HUES6 (cell line): ENCODE measurements at regions not wholly inside any gene's neighbourhood (a gene's known extent, or its start where the extent isn't known, plus 50 kb on each side); places are given as distances from the start of the nearest gene placed in this dataset.

ENCODE experiments used
- H3K27ac ChIP-seq: 2 replicates; pipeline ENCODE4 v1.7.0; 2013; ENCODE audit warnings: low read depth, mild to moderate bottlenecking, low read length, inconsistent platforms
- H3K27me3 ChIP-seq: 2 replicates; pipeline ENCODE4 v1.6.1; 2013; ENCODE audit warnings: low read length; ENCODE audit not compliant: control insufficient read depth, insufficient read depth
- H3K36me3 ChIP-seq: 2 replicates; pipeline ENCODE4 v1.6.1; 2013; ENCODE audit warnings: low read length; ENCODE audit not compliant: control insufficient read depth, insufficient read depth
- H3K4me1 ChIP-seq: 2 replicates; pipeline ENCODE4 v1.6.1; 2013; ENCODE audit warnings: low read length; ENCODE audit not compliant: control insufficient read depth, insufficient read depth
- H3K4me3 ChIP-seq: 2 replicates; pipeline ENCODE4 v1.5.1; 2013; ENCODE audit warnings: low read depth, low read length
- H3K9ac ChIP-seq: one replicate; pipeline ENCODE4 v1.6.1; 2013; ENCODE audit warnings: mild to moderate bottlenecking, low read length
- H3K9me3 ChIP-seq: 2 replicates; pipeline ENCODE4 v1.6.1; 2013; ENCODE audit warnings: low read depth, low read length; ENCODE audit not compliant: control insufficient read depth, insufficient read depth

- no peak overlapping the region for H3K9ac ChIP-seq
- H3K9me3 ChIP-seq = no peaks in the 10 kb centered on the region
- H3K4me3 ChIP-seq = no peak overlapping the region
- H3K36me3 ChIP-seq = no peaks in the 10 kb centered on the region
- H3K4me1 ChIP-seq = peaks cover 3% of the 10 kb centered on the region; the same call in 1 of the 2 replicates
- no peaks in the 10 kb centered on the region for H3K27me3 ChIP-seq
- H3K27ac ChIP-seq = no peak overlapping the region
Measured at GRCh38 chr2:118667964-118668363, 179.5 kb downstream of the EN1 start.

GRCh38 chr2:118667348-118667747, 180.1 kb downstream of the EN1 start:
- H3K4me3 ChIP-seq = no peak overlapping the region
- H3K27ac ChIP-seq = no peak overlapping the region
- no peak overlapping the region for H3K9ac ChIP-seq
- H3K36me3 ChIP-seq = no peaks in the 10 kb centered on the region
- peaks cover 3% of the 10 kb centered on the region; the same call in 1 of the 2 replicates for H3K4me1 ChIP-seq
- no peaks in the 10 kb centered on the region for H3K9me3 ChIP-seq
- no peaks in the 10 kb centered on the region for H3K27me3 ChIP-seq

- Histone ChIP-seq H3K9me3 (no peaks in the 10 kb centered on the region), H3K4me1 (peaks cover 3% of the 10 kb centered on the region; the same call in 1 of the 2 replicates), H3K27me3 (no peaks in the 10 kb centered on the region), H3K36me3 (no peaks in the 10 kb centered on the region), H3K9ac (no peak overlapping the region), H3K27ac (no peak overlapping the region), H3K4me3 (no peak overlapping the region)
Measured at GRCh38 chr2:118665784-118666529, 181.5 kb downstream of the EN1 start.

GRCh38 chr2:118661179-118661578, 186.3 kb downstream of the EN1 start:
- H3K4me1 ChIP-seq = no peaks in the 10 kb centered on the region
- no peak overlapping the region for H3K27ac ChIP-seq
- no peaks in the 10 kb centered on the region for H3K36me3 ChIP-seq

GRCh38 chr2:118658596-118659198, 188.8 kb downstream of the EN1 start:
- Histone ChIP-seq H3K9ac (no peak overlapping the region), H3K27me3 (no peaks in the 10 kb centered on the region), H3K9me3 (no peaks in the 10 kb centered on the region), H3K36me3 (no peaks in the 10 kb centered on the region), H3K4me3 (no peak overlapping the region), H3K27ac (no peak overlapping the region), H3K4me1 (no peaks in the 10 kb centered on the region)

More at GRCh38 chr2:118661179-118661578, 186.3 kb downstream of the EN1 start:
- Histone ChIP-seq H3K9me3 (no peaks in the 10 kb centered on the region), H3K27me3 (no peaks in the 10 kb centered on the region), H3K9ac (no peak overlapping the region), H3K4me3 (no peak overlapping the region)

GRCh38 chr2:118657466-118657865, 190.0 kb downstream of the EN1 start:
- no peak overlapping the region for H3K9ac ChIP-seq
- no peaks in the 10 kb centered on the region for H3K9me3 ChIP-seq
- H3K4me1 ChIP-seq = no peaks in the 10 kb centered on the region
- H3K27ac ChIP-seq = no peak overlapping the region
- H3K36me3 ChIP-seq = no peaks in the 10 kb centered on the region
- no peaks in the 10 kb centered on the region for H3K27me3 ChIP-seq
- no peak overlapping the region for H3K4me3 ChIP-seq

- no peaks in the 10 kb centered on the region for H3K4me1 ChIP-seq
- no peak overlapping the region for H3K27ac ChIP-seq
- H3K4me3 ChIP-seq = no peak overlapping the region
- no peaks in the 10 kb centered on the region for H3K36me3 ChIP-seq
- H3K9me3 ChIP-seq = peaks cover 2% of the 10 kb centered on the region; the same call in 1 of the 2 replicates
- H3K9ac ChIP-seq = no peak overlapping the region
- no peaks in the 10 kb centered on the region for H3K27me3 ChIP-seq
Measured at GRCh38 chr2:118654945-118655344, 192.5 kb downstream of the EN1 start.

- Histone ChIP-seq H3K27me3 (no peaks in the 10 kb centered on the region), H3K4me1 (no peaks in the 10 kb centered on the region), H3K4me3 (no peak overlapping the region), H3K36me3 (no peaks in the 10 kb centered on the region), H3K27ac (no peak overlapping the region), H3K9me3 (peaks cover 2% of the 10 kb centered on the region; the same call in 1 of the 2 replicates), H3K9ac (no peak overlapping the region)
Measured at GRCh38 chr2:118650327-118650726, 197.1 kb downstream of the EN1 start.

- H3K4me3 ChIP-seq = no peak overlapping the region
- no peaks in the 10 kb centered on the region for H3K36me3 ChIP-seq
- peaks cover 7% of the 10 kb centered on the region; the same call in 1 of the 2 replicates for H3K4me1 ChIP-seq
- 0 out of 2 replicates have a peak, but pooled peaks cover 2% of the 10 kb centered on the region for H3K27me3 ChIP-seq
- H3K27ac ChIP-seq = no peak overlapping the region
- H3K9me3 ChIP-seq = peaks cover 2% of the 10 kb centered on the region; the same call in 1 of the 2 replicates
- no peak overlapping the region for H3K9ac ChIP-seq
Measured at GRCh38 chr2:118645876-118646275, 201.6 kb downstream of the EN1 start.

- Histone ChIP-seq H3K4me3 (no peak overlapping the region), H3K9me3 (no peaks in the 10 kb centered on the region), H3K27ac (no peak overlapping the region), H3K27me3 (0 out of 2 replicates have a peak, but pooled peaks cover 2% of the 10 kb centered on the region), H3K36me3 (no peaks in the 10 kb centered on the region), H3K4me1 (peaks cover 7% of the 10 kb centered on the region; the same call in 1 of the 2 replicates), H3K9ac (no peak overlapping the region)
Measured at GRCh38 chr2:118644190-118644589, 203.3 kb downstream of the EN1 start.

GRCh38 chr2:118643294-118643693, 204.2 kb downstream of the EN1 start:
- Histone ChIP-seq H3K27me3 (0 out of 2 replicates have a peak, but pooled peaks cover 2% of the 10 kb centered on the region), H3K4me3 (no peak overlapping the region), H3K9me3 (no peaks in the 10 kb centered on the region), H3K27ac (no peak overlapping the region), H3K9ac (no peak overlapping the region), H3K4me1 (peaks cover 7% of the 10 kb centered on the region; the same call in 1 of the 2 replicates), H3K36me3 (no peaks in the 10 kb centered on the region)
